ENCODE measurements at regions not wholly inside any gene's neighbourhood (a gene's known extent, or its start where the extent isn't known, plus 50 kb on each side); places are given as distances from the start of the nearest gene placed in this dataset.

GRCh38 chr20:19937651-19938420, 79.3 kb upstream of the NAA20 start (continued):
- TF ChIP-seq CENPT (CRISPR knock-in tag; IDR thresholded peaks at IDR 0.05; ENCODE audit: low read depth), result no peak
- no peak for TF ChIP-seq ZNF782 (CRISPR knock-in tag; IDR thresholded peaks at IDR 0.05; ENCODE audit: borderline replicate concordance)
- no peak for TF ChIP-seq ZSCAN31 (CRISPR knock-in tag; IDR thresholded peaks at IDR 0.05; ENCODE audit: low read depth)
- TF ChIP-seq KDM3A (CRISPR knock-in tag; IDR thresholded peaks at IDR 0.05; ENCODE audit: low read depth), result no peak
- no peak; the same call in 1 of the 2 replicates for TF ChIP-seq ZNF556 (CRISPR knock-in tag; IDR thresholded peaks at IDR 0.05; ENCODE audit: borderline replicate concordance)
- no peak for TF ChIP-seq SMARCE1 (IDR thresholded peaks at IDR 0.05; ENCODE audit: borderline replicate concordance)
- TF ChIP-seq GATAD1 (CRISPR knock-in tag; IDR thresholded peaks at IDR 0.05), result no peak
- TF ChIP-seq SETDB1 (CRISPR knock-in tag; IDR thresholded peaks at IDR 0.05; ENCODE audit: borderline replicate concordance), result peak; percentile 30; the same call in 1 of the 2 replicates
- no peak for TF ChIP-seq ESRRA (CRISPR knock-in tag; IDR thresholded peaks at IDR 0.05; ENCODE audit: low read depth)
- no peak for TF ChIP-seq MED13 (CRISPR knock-in tag; IDR thresholded peaks at IDR 0.05)
- TF ChIP-seq RORA (CRISPR knock-in tag; IDR thresholded peaks at IDR 0.05), result no peak
- no peak for TF ChIP-seq PAWR (CRISPR knock-in tag; IDR thresholded peaks at IDR 0.05; ENCODE audit: borderline replicate concordance)
- TF ChIP-seq MAFF (IDR thresholded peaks at IDR 0.05; ENCODE audit: low read depth, low read length), result no peak
- TF ChIP-seq, protein P1, sequence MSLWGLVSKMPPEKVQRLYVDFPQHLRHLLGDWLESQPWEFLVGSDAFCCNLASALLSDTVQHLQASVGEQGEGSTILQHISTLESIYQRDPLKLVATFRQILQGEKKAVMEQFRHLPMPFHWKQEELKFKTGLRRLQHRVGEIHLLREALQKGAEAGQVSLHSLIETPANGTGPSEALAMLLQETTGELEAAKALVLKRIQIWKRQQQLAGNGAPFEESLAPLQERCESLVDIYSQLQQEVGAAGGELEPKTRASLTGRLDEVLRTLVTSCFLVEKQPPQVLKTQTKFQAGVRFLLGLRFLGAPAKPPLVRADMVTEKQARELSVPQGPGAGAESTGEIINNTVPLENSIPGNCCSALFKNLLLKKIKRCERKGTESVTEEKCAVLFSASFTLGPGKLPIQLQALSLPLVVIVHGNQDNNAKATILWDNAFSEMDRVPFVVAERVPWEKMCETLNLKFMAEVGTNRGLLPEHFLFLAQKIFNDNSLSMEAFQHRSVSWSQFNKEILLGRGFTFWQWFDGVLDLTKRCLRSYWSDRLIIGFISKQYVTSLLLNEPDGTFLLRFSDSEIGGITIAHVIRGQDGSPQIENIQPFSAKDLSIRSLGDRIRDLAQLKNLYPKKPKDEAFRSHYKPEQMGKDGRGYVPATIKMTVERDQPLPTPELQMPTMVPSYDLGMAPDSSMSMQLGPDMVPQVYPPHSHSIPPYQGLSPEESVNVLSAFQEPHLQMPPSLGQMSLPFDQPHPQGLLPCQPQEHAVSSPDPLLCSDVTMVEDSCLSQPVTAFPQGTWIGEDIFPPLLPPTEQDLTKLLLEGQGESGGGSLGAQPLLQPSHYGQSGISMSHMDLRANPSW (CRISPR knock-in tag; IDR thresholded peaks at IDR 0.05; ENCODE audit: borderline replicate concordance), result no peak
- TF ChIP-seq NR3C1 (CRISPR knock-in tag; IDR thresholded peaks at IDR 0.05), result no peak
- TF ChIP-seq, protein P2, sequence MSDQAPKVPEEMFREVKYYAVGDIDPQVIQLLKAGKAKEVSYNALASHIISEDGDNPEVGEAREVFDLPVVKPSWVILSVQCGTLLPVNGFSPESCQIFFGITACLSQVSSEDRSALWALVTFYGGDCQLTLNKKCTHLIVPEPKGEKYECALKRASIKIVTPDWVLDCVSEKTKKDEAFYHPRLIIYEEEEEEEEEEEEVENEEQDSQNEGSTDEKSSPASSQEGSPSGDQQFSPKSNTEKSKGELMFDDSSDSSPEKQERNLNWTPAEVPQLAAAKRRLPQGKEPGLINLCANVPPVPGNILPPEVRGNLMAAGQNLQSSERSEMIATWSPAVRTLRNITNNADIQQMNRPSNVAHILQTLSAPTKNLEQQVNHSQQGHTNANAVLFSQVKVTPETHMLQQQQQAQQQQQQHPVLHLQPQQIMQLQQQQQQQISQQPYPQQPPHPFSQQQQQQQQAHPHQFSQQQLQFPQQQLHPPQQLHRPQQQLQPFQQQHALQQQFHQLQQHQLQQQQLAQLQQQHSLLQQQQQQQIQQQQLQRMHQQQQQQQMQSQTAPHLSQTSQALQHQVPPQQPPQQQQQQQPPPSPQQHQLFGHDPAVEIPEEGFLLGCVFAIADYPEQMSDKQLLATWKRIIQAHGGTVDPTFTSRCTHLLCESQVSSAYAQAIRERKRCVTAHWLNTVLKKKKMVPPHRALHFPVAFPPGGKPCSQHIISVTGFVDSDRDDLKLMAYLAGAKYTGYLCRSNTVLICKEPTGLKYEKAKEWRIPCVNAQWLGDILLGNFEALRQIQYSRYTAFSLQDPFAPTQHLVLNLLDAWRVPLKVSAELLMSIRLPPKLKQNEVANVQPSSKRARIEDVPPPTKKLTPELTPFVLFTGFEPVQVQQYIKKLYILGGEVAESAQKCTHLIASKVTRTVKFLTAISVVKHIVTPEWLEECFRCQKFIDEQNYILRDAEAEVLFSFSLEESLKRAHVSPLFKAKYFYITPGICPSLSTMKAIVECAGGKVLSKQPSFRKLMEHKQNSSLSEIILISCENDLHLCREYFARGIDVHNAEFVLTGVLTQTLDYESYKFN (CRISPR knock-in tag; conservative IDR thresholded peaks at IDR 0.05), result peak; percentile 46
- TF ChIP-seq ZBTB34 (CRISPR knock-in tag; IDR thresholded peaks at IDR 0.05), result no peak
- no peak for TF ChIP-seq SRY (CRISPR knock-in tag; IDR thresholded peaks at IDR 0.05)
- no peak for TF ChIP-seq ARNTL (CRISPR knock-in tag; IDR thresholded peaks at IDR 0.05)
- TF ChIP-seq MBNL3 (CRISPR knock-in tag; conservative IDR thresholded peaks at IDR 0.05), result no peak
- no peak for TF ChIP-seq ISL2 (CRISPR knock-in tag; IDR thresholded peaks at IDR 0.05)
- no peak for TF ChIP-seq ZNF326 (CRISPR knock-in tag; IDR thresholded peaks at IDR 0.05; ENCODE audit: borderline replicate concordance)
- no peak for TF ChIP-seq AKAP8 (CRISPR knock-in tag; IDR thresholded peaks at IDR 0.05)
- TF ChIP-seq MLLT10 (CRISPR knock-in tag; IDR thresholded peaks at IDR 0.05), result no peak
- TF ChIP-seq MZF1 (CRISPR knock-in tag; IDR thresholded peaks at IDR 0.05; ENCODE audit: borderline replicate concordance), result no peak

Measured in HepG2 (cell line).